ENCODE measurements at regions not wholly inside any gene's neighbourhood (a gene's known extent, or its start where the extent isn't known, plus 50 kb on each side); places are given as distances from the start of the nearest gene placed in this dataset.

DNA sequence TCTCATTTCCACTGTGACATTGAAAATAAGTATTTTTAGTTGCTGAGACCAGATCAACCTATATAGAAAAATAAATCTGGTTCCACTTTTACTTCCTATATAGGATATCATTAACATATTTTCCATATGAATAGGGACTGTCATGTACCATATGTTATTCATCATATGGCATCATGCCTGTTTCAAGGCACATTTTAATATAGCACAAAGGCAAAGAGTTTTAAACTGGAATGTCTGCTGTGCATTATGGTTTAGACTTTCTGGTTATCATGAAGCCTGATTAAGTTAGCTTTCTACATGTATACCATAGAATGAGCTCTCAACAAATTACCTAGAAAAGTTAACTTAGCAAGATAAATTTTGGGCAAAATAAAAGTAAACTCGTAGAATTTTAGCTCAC, 53.0 kb upstream of the ACYP2 start:
- intact Hi-C loops (cut with micrococcal nuclease) = no loop called here
- peaks cover 0 to 3% (median 0%) of the 10 kb centered on the region in 3 donors for H3K27me3 Mint-ChIP-seq (ENCODE audit: low read depth in 3 of 3)

DNA sequence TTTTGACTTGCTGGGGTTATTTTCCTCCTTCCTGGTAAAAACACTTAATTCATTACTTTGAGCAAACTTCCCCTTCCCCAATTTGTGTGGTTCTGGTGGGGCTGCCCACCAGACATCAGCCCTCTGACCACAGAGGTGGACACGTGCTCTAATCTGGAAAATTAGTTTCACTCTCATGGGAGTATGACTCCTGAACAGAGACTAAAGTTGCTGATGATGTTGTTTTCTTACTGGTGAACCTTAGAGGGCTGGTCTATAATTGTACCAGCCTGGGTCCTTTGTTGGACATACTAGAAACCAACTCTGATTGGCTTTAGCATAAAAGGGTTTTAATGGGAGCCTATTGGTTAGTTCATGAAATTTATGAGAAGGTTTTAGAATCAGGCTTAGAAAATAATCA, 54.1 kb upstream of the ACYP2 start:
- no CpG with 5 or more reads among the region's 1 CpG for WGBS (ENCODE audit: insufficient coverage)
- Mint-ChIP-seq H3K27ac (no peak overlapping the region), H3K36me3 (no peaks in the 10 kb centered on the region), H3K4me1 (no peaks in the 10 kb centered on the region), H3K9me3 (peaks cover 0 to 18% (median 5%) of the 10 kb centered on the region in 7 donors), H3K4me3 (no peak overlapping the region), H3K27me3 (ENCODE audit: low read depth in 3 of 3) (peaks cover 0 to 3% (median 0%) of the 10 kb centered on the region in 3 donors)
- Histone ChIP-seq H3K36me3 (replicated peaks in 1 of 2; ENCODE audit: control insufficient read depth in 1 of 2, insufficient read depth in 2 of 2, low read length in 2 of 2) (no peaks in the 10 kb centered on the region), H4K20me1 (ENCODE audit: insufficient read depth, low read length) (no peaks in the 10 kb centered on the region), H3K27ac (ENCODE audit: low read depth in 1 of 2, low read length in 2 of 2) (no peak overlapping the region), H3K9ac (ENCODE audit: insufficient read depth, low read length, poor library complexity, severe bottlenecking) (no peak overlapping the region), H3K4me1 (ENCODE audit: control insufficient read depth in 1 of 2, insufficient read depth in 2 of 2, low read length in 2 of 2) (no peaks in the 10 kb centered on the region), H3K4me2 (replicated peaks; ENCODE audit: extremely low read depth, low read length, poor library complexity, severe bottlenecking) (no peak overlapping the region), H3K4me3 (replicated peaks in 1 of 3; ENCODE audit: low read depth in 2 of 3, low read length in 3 of 3) (no peak overlapping the region), H2AFZ (ENCODE audit: insufficient read depth, low read depth, low read length, poor library complexity, severe bottlenecking) (no peak overlapping the region), H3K79me2 (ENCODE audit: insufficient read depth, low read length) (no peaks in the 10 kb centered on the region), H3K27me3 (ENCODE audit: control insufficient read depth in 2 of 2, insufficient read depth in 2 of 2, low read length in 2 of 2) (no peaks in the 10 kb centered on the region), H3K9me3 (replicated peaks in 1 of 2; ENCODE audit: control insufficient read depth in 1 of 2, insufficient read depth in 1 of 2, low read length in 2 of 2) (no peaks in the 10 kb centered on the region)
- no peak for DNase-seq
- intact Hi-C loops (cut with micrococcal nuclease) = no loop called here
- TF ChIP-seq, protein P1, sequence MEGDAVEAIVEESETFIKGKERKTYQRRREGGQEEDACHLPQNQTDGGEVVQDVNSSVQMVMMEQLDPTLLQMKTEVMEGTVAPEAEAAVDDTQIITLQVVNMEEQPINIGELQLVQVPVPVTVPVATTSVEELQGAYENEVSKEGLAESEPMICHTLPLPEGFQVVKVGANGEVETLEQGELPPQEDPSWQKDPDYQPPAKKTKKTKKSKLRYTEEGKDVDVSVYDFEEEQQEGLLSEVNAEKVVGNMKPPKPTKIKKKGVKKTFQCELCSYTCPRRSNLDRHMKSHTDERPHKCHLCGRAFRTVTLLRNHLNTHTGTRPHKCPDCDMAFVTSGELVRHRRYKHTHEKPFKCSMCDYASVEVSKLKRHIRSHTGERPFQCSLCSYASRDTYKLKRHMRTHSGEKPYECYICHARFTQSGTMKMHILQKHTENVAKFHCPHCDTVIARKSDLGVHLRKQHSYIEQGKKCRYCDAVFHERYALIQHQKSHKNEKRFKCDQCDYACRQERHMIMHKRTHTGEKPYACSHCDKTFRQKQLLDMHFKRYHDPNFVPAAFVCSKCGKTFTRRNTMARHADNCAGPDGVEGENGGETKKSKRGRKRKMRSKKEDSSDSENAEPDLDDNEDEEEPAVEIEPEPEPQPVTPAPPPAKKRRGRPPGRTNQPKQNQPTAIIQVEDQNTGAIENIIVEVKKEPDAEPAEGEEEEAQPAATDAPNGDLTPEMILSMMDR (IDR thresholded peaks at IDR 0.05) = no peak

More for the DNA sequence above, 53.0 kb upstream of the ACYP2 start:
- Histone ChIP-seq H3K9ac (ENCODE audit: insufficient read depth, low read length, poor library complexity, severe bottlenecking) (no peak overlapping the region), H4K20me1 (ENCODE audit: insufficient read depth, low read length) (no peaks in the 10 kb centered on the region), H3K36me3 (replicated peaks in 1 of 2; ENCODE audit: control insufficient read depth in 1 of 2, insufficient read depth in 2 of 2, low read length in 2 of 2) (no peaks in the 10 kb centered on the region), H3K4me3 (replicated peaks in 1 of 3; ENCODE audit: low read depth in 2 of 3, low read length in 3 of 3) (no peak overlapping the region), H3K9me3 (replicated peaks in 1 of 2; ENCODE audit: control insufficient read depth in 1 of 2, insufficient read depth in 1 of 2, low read length in 2 of 2) (no peaks in the 10 kb centered on the region), H3K4me2 (replicated peaks; ENCODE audit: extremely low read depth, low read length, poor library complexity, severe bottlenecking) (no peak overlapping the region), H3K4me1 (ENCODE audit: control insufficient read depth in 1 of 2, insufficient read depth in 2 of 2, low read length in 2 of 2) (no peaks in the 10 kb centered on the region), H3K79me2 (ENCODE audit: insufficient read depth, low read length) (no peaks in the 10 kb centered on the region), H2AFZ (ENCODE audit: insufficient read depth, low read depth, low read length, poor library complexity, severe bottlenecking) (no peak overlapping the region), H3K27ac (ENCODE audit: low read depth in 1 of 2, low read length in 2 of 2) (no peak overlapping the region), H3K27me3 (ENCODE audit: control insufficient read depth in 2 of 2, insufficient read depth in 2 of 2, low read length in 2 of 2) (no peaks in the 10 kb centered on the region)
- DNase-seq = no peak
- Mint-ChIP-seq H3K4me1 (no peaks in the 10 kb centered on the region), H3K27ac (no peak overlapping the region), H3K9me3 (peaks cover 0 to 18% (median 5%) of the 10 kb centered on the region in 7 donors), H3K4me3 (no peak overlapping the region), H3K36me3 (no peaks in the 10 kb centered on the region)
- TF ChIP-seq, protein P1 (IDR thresholded peaks at IDR 0.05) = no peak
- WGBS (ENCODE audit: insufficient coverage) = 100% methylated on average over 1 of the region's 1 CpG

Data from CD14-positive monocyte (primary cell).